Common myeloid progenitor, CD34-positive (primary cell): ENCODE measurements at regions not wholly inside any gene's neighbourhood (a gene's known extent, or its start where the extent isn't known, plus 50 kb on each side); places are given as distances from the start of the nearest gene placed in this dataset.

Experiments used
- CTCF ChIA-PET: fragments of 350-600 bp; sonication (Branson Sonifier 250); formaldehyde crosslinking; loops from one replicate; lab custom pipeline; 2021; ENCODE audit warnings: antibody characterized with exemption; lab: Charles Lee
- POLR2A ChIA-PET: fragments of 350-600 bp; sonication (Branson Sonifier 250); formaldehyde crosslinking; loops from one replicate; lab custom pipeline; 2021; ENCODE audit warnings: antibody characterized with exemption; lab: Charles Lee
- DNase-seq, 3 donors: peaks; one replicate each; pipeline versions ENCODE4 v3.0.0 to v3.0.0-alpha.2; 2013
- H3K27ac ChIP-seq, 2 experiments: 1 replicate in 1 of 2; 2 replicates in 1 of 2; pipeline ENCODE4 v1.7.0; 2013; ENCODE audit warnings: inconsistent platforms in 2 of 2, low read length in 2 of 2, mild to moderate bottlenecking in 2 of 2, low read depth in 1 of 2, moderate library complexity in 1 of 2; ENCODE audit not compliant: severe bottlenecking in 2 of 2, insufficient read depth in 1 of 2, poor library complexity in 1 of 2
- H3K27me3 ChIP-seq, 5 experiments: replicated peaks in 2 of 5; 1 replicate in 3 of 5; 2 replicates in 2 of 5; pipeline versions ENCODE4 v1.6.1 to v1.7.0; 2013; ENCODE audit warnings: low read length in 4 of 5, mild to moderate bottlenecking in 2 of 5, moderate library complexity in 2 of 5, inconsistent platforms in 1 of 5; ENCODE audit not compliant: insufficient read depth in 5 of 5, control insufficient read depth in 4 of 5
- H3K36me3 ChIP-seq, 4 experiments: 1 replicate in 2 of 4; 2 replicates in 2 of 4; pipeline versions ENCODE4 v1.6.1 to v1.7.0; 2013; ENCODE audit warnings: low read length in 3 of 4, control low read depth in 1 of 4, mild to moderate bottlenecking in 1 of 4; ENCODE audit not compliant: control insufficient read depth in 4 of 4, insufficient read depth in 4 of 4
- H3K4me1 ChIP-seq, 4 experiments: 1 replicate in 3 of 4; 2 replicates in 1 of 4; pipeline versions ENCODE4 v1.6.1 to v1.7.1; 2013; ENCODE audit warnings: low read length in 3 of 4, mild to moderate bottlenecking in 3 of 4, control low read depth in 1 of 4, inconsistent platforms in 1 of 4, moderate library complexity in 1 of 4; ENCODE audit not compliant: control insufficient read depth in 4 of 4, insufficient read depth in 4 of 4; ENCODE audit errors: control extremely low read depth in 1 of 4
- H3K4me3 ChIP-seq, 7 experiments: 1 replicate in 4 of 7; 2 replicates in 3 of 7; pipeline versions ENCODE4 v1.5.1 to v1.7.0; 2013; ENCODE audit warnings: mild to moderate bottlenecking in 7 of 7, low read length in 6 of 7, moderate library complexity in 6 of 7, inconsistent platforms in 2 of 7, low read depth in 2 of 7, control low read depth in 1 of 7; ENCODE audit not compliant: insufficient read depth in 4 of 7, control insufficient read depth in 1 of 7; ENCODE audit errors: extremely low read depth in 1 of 7
- H3K9me3 ChIP-seq, 5 experiments: 1 replicate in 4 of 5; 2 replicates in 1 of 5; pipeline versions ENCODE4 v1.6.1 to v1.7.1; 2013; ENCODE audit warnings: low read length in 4 of 5, mild to moderate bottlenecking in 2 of 5, inconsistent platforms in 1 of 5, low read depth in 1 of 5, moderate library complexity in 1 of 5; ENCODE audit not compliant: control insufficient read depth in 4 of 5, insufficient read depth in 2 of 5; ENCODE audit errors: control extremely low read depth in 1 of 5
- WGBS: methylation state at CpG from one replicate; pipeline ENCODE4 v1.1.5; 2013; ENCODE audit not compliant: insufficient coverage; 5-methylcytosine and 5-hydroxymethylcytosine counted together

GRCh38 chr6:3663081-3663480 is 88.4 kb downstream of the PXDC1 start:
- CTCF ChIA-PET = no interaction called here
- POLR2A ChIA-PET = no interaction called here

GRCh38 chr6:3661390-3661789 is 90.1 kb downstream of the PXDC1 start:
- no peaks in the 10 kb centered on the region for H3K27me3 ChIP-seq
- POLR2A ChIA-PET = no interaction called here
- H3K36me3 ChIP-seq = no peaks in the 10 kb centered on the region
- no peak overlapping the region for H3K4me3 ChIP-seq
- no peaks in the 10 kb centered on the region for H3K9me3 ChIP-seq
- DNase-seq = no peak
- H3K27ac ChIP-seq = no peak overlapping the region
- WGBS = 95% methylated on average over 9 of the region's 12 CpGs
- H3K4me1 ChIP-seq = no peaks in the 10 kb centered on the region
- CTCF ChIA-PET = interaction anchor here (0.9 kb wide), 1 partner anchor 71 kb away, joined by 5 read pairs; no protein-coding TSS in a partner anchor

More at GRCh38 chr6:3663081-3663480, 88.4 kb downstream of the PXDC1 start:
- Histone ChIP-seq H3K4me3 (no peak overlapping the region), H3K9me3 (no peaks in the 10 kb centered on the region), H3K36me3 (no peaks in the 10 kb centered on the region), H3K27me3 (no peaks in the 10 kb centered on the region), H3K27ac (no peak overlapping the region), H3K4me1 (no peaks in the 10 kb centered on the region)
- DNase-seq = no peak
- 100% methylated on average over 5 of the region's 8 CpGs for WGBS

DNA sequence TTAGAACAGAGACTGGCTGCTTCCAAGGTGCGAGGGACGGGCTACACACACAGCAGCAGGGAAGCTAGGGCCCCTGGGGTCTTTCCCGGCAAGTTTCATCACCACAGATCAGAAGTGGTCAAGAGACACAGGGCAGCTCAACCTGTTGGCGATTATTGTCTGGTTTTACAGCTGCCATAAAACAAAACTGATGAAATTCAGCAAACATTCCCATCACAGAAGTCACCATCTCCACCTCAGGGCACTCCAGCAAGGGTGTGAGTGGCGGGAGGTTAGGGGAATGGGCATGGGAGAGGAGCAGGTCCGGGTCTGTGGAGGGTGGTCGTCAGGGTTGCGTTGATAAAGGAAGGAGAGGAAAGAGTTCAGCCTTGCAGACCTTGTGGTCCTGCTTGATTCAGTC is 91.0 kb downstream of the PXDC1 start:
- H3K4me1 ChIP-seq = no peaks in the 10 kb centered on the region
- 98% methylated on average over 5 of the region's 8 CpGs for WGBS
- H3K9me3 ChIP-seq = no peaks in the 10 kb centered on the region
- H3K27me3 ChIP-seq = no peaks in the 10 kb centered on the region
- no peak for DNase-seq
- H3K4me3 ChIP-seq = no peak overlapping the region
- H3K36me3 ChIP-seq = no peaks in the 10 kb centered on the region
- POLR2A ChIA-PET = no interaction called here
- CTCF ChIA-PET = no interaction called here
- H3K27ac ChIP-seq = no peak overlapping the region

- CTCF ChIA-PET = no interaction called here
- POLR2A ChIA-PET = no interaction called here
- H3K4me1 ChIP-seq = no peaks in the 10 kb centered on the region
- no peak overlapping the region for H3K4me3 ChIP-seq
- H3K36me3 ChIP-seq = no peaks in the 10 kb centered on the region
- WGBS = 93% methylated on average over 5 of the region's 6 CpGs
- H3K9me3 ChIP-seq = no peaks in the 10 kb centered on the region
- no peak for DNase-seq
- no peaks in the 10 kb centered on the region for H3K27me3 ChIP-seq
- no peak overlapping the region for H3K27ac ChIP-seq
Observed at GRCh38 chr6:3659748-3660147, 91.8 kb downstream of the PXDC1 start.

- Histone ChIP-seq H3K9me3 (no peaks in the 10 kb centered on the region), H3K4me3 (no peak overlapping the region), H3K27me3 (no peaks in the 10 kb centered on the region), H3K27ac (no peak overlapping the region), H3K4me1 (no peaks in the 10 kb centered on the region), H3K36me3 (no peaks in the 10 kb centered on the region)
- no peak for DNase-seq
- WGBS = 84% methylated on average over 2 of the region's 5 CpGs
- ChIA-PET CTCF (no interaction called here), POLR2A (no interaction called here)
Observed at GRCh38 chr6:3656076-3656475, 95.4 kb downstream of the PXDC1 start.

GRCh38 chr6:3654898-3655297 is 96.6 kb downstream of the PXDC1 start:
- peaks cover 0 to 4% (median 0%) of the 10 kb centered on the region in 4 experiments for H3K4me1 ChIP-seq
- H3K27ac ChIP-seq = no peak overlapping the region
- H3K9me3 ChIP-seq = no peaks in the 10 kb centered on the region
- no peak overlapping the region for H3K4me3 ChIP-seq
- H3K27me3 ChIP-seq = no peaks in the 10 kb centered on the region
- no peaks in the 10 kb centered on the region for H3K36me3 ChIP-seq
- ChIA-PET POLR2A (no interaction called here), CTCF (interaction anchor here (1.3 kb wide), 1 partner anchor 17 kb away, joined by 3 read pairs; no protein-coding TSS in a partner anchor)
- no peak for DNase-seq
- 93% methylated on average over 2 of the region's 4 CpGs for WGBS

DNA sequence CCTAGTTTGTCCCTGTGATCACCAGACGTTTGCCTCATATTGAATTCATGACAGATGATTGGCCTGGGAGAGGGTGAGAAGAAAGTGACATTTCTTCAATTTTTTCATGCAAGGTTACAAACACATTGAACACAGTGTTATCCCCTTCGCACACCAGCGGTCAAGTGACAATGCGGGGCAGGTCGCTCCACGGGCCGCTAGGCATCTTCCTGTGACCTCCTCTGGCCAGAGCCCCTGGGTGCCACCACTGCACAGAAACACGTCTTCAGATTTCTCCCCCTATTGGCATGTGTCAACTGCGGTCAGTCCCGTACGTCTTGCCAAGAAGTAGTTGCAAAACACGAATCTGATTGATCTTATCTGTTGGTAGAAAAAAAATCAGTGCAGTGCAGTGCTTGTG is 97.1 kb downstream of the PXDC1 start:
- no peak for DNase-seq
- H3K27ac ChIP-seq = no peak overlapping the region
- no peaks in the 10 kb centered on the region for H3K27me3 ChIP-seq
- ChIA-PET CTCF (interaction anchor here (1.3 kb wide), 1 partner anchor 17 kb away, joined by 3 read pairs; no protein-coding TSS in a partner anchor), POLR2A (no interaction called here)
- H3K4me3 ChIP-seq = no peak overlapping the region
- no peaks in the 10 kb centered on the region for H3K36me3 ChIP-seq
- 100% methylated on average over 11 of the region's 12 CpGs for WGBS
- peaks cover 0 to 4% (median 0%) of the 10 kb centered on the region in 4 experiments for H3K4me1 ChIP-seq
- H3K9me3 ChIP-seq = no peaks in the 10 kb centered on the region
